Endodermal cell (in vitro differentiated cells): ENCODE measurements at regions not wholly inside any gene's neighbourhood (a gene's known extent, or its start where the extent isn't known, plus 50 kb on each side); places are given as distances from the start of the nearest gene placed in this dataset.

Experiments used
- DNase-seq: peaks from one replicate; pipeline ENCODE4 v3.0.0-alpha.2; 2017
- H3K27ac ChIP-seq: 2 replicates; pipeline ENCODE4 v1.5.1; 2013; ENCODE audit warnings: mild to moderate bottlenecking, low read depth, low read length, moderate library complexity
- H3K27me3 ChIP-seq: 2 replicates; pipeline ENCODE4 v1.6.1; 2013; ENCODE audit warnings: mild to moderate bottlenecking, low read length, moderate library complexity; ENCODE audit not compliant: insufficient read depth, control insufficient read depth, poor library complexity, severe bottlenecking
- H3K36me3 ChIP-seq: 2 replicates; pipeline ENCODE4 v1.7.0; 2013; ENCODE audit warnings: mild to moderate bottlenecking, low read length, moderate library complexity; ENCODE audit not compliant: control insufficient read depth, insufficient read depth
- H3K4me1 ChIP-seq: one replicate; pipeline ENCODE4 v1.7.0; 2013; ENCODE audit warnings: low read length; ENCODE audit not compliant: control insufficient read depth, insufficient read depth
- H3K4me3 ChIP-seq: 2 replicates; pipeline ENCODE4 v1.5.1; 2013; ENCODE audit warnings: mild to moderate bottlenecking, low read length, moderate library complexity
- H3K9ac ChIP-seq: 2 replicates; pipeline ENCODE4 v1.6.1; 2013; ENCODE audit warnings: mild to moderate bottlenecking, low read length, moderate library complexity; ENCODE audit not compliant: poor library complexity, severe bottlenecking; ENCODE audit errors: extremely low read depth
- H3K9me3 ChIP-seq: 2 replicates; pipeline ENCODE4 v1.6.1; 2013; ENCODE audit warnings: mild to moderate bottlenecking, low read length, moderate library complexity; ENCODE audit not compliant: control insufficient read depth
- H3K27ac Mint-ChIP-seq: 2 replicates; pipeline ENCODE4 v1.8.0; 2020; ENCODE audit warnings: mixed read lengths
- H3K27me3 Mint-ChIP-seq: 2 replicates; pipeline ENCODE4 v1.8.0; 2021; ENCODE audit warnings: mild to moderate bottlenecking, mixed read lengths; ENCODE audit not compliant: insufficient read depth
- H3K36me3 Mint-ChIP-seq: 2 replicates; pipeline ENCODE4 v1.8.0; 2020; ENCODE audit warnings: low read depth, mixed read lengths
- H3K4me1 Mint-ChIP-seq: 2 replicates; pipeline ENCODE4 v1.8.0; 2020; ENCODE audit warnings: mixed read lengths
- H3K4me3 Mint-ChIP-seq: 2 replicates; pipeline ENCODE4 v1.8.0; 2020; ENCODE audit warnings: mild to moderate bottlenecking, moderate library complexity, mixed read lengths
- H3K9me3 Mint-ChIP-seq: 2 replicates; pipeline ENCODE4 v1.8.0; 2020; ENCODE audit warnings: mild to moderate bottlenecking, mixed read lengths
- WGBS, 2 experiments: methylation state at CpG; one replicate each; pipeline versions ENCODE4 v1.1.5 to v1.1.7; 2013; ENCODE audit warnings: missing lambda C conversion rate in 2 of 2, mixed read lengths in 1 of 2; ENCODE audit not compliant: insufficient coverage in 1 of 2, insufficient read length in 1 of 2; 5-methylcytosine and 5-hydroxymethylcytosine counted together
- TF ChIP-seq, protein P1 (sequence below): fragments of 200-600 bp; sonication (generic); conservative IDR thresholded peaks from 2 replicates; pipeline ENCODE4 v1.5.0; 2021; ENCODE audit warnings: antibody characterized with exemption, mild to moderate bottlenecking

DNA sequence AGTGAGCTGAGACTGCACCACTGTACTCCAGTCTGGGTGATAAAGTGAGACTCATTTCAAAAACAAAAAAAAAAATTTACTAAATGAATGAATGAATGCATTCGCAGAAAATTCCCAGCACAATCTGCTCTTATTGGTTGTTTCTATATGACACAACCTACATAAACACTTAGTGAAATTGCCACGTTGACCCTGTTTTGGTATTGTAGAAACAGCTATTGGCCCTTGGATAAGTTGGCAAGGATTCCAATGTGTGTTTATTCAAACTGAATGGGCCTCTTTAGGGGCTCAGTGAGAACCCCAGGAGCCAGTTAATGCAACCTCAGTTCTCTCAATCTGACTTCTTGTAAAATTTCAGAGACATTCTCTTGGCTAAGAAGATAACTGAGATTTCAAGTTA lies 66.0 kb downstream of the HHEX start:
- TF ChIP-seq, protein P1, sequence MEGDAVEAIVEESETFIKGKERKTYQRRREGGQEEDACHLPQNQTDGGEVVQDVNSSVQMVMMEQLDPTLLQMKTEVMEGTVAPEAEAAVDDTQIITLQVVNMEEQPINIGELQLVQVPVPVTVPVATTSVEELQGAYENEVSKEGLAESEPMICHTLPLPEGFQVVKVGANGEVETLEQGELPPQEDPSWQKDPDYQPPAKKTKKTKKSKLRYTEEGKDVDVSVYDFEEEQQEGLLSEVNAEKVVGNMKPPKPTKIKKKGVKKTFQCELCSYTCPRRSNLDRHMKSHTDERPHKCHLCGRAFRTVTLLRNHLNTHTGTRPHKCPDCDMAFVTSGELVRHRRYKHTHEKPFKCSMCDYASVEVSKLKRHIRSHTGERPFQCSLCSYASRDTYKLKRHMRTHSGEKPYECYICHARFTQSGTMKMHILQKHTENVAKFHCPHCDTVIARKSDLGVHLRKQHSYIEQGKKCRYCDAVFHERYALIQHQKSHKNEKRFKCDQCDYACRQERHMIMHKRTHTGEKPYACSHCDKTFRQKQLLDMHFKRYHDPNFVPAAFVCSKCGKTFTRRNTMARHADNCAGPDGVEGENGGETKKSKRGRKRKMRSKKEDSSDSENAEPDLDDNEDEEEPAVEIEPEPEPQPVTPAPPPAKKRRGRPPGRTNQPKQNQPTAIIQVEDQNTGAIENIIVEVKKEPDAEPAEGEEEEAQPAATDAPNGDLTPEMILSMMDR: no peak
- no peaks in the 10 kb centered on the region for H3K36me3 Mint-ChIP-seq
- no peak overlapping the region for H3K4me3 ChIP-seq
- peaks cover 26% of the 10 kb centered on the region for H3K4me1 Mint-ChIP-seq
- 83 to 93% methylated on average over 2 of the region's 2 CpGs for WGBS, 2 experiments
- no peaks in the 10 kb centered on the region for H3K36me3 ChIP-seq
- no peak overlapping the region for H3K27ac ChIP-seq
- no peak overlapping the region for H3K4me3 Mint-ChIP-seq
- no peak overlapping the region for H3K9ac ChIP-seq
- DNase-seq: no peak
- H3K27me3 Mint-ChIP-seq: no peaks in the 10 kb centered on the region
- H3K9me3 Mint-ChIP-seq: no peaks in the 10 kb centered on the region
- no peak overlapping the region for H3K27ac Mint-ChIP-seq
- peaks cover 14% of the 10 kb centered on the region for H3K4me1 ChIP-seq
- no peaks in the 10 kb centered on the region for H3K27me3 ChIP-seq
- no peaks in the 10 kb centered on the region for H3K9me3 ChIP-seq

DNA sequence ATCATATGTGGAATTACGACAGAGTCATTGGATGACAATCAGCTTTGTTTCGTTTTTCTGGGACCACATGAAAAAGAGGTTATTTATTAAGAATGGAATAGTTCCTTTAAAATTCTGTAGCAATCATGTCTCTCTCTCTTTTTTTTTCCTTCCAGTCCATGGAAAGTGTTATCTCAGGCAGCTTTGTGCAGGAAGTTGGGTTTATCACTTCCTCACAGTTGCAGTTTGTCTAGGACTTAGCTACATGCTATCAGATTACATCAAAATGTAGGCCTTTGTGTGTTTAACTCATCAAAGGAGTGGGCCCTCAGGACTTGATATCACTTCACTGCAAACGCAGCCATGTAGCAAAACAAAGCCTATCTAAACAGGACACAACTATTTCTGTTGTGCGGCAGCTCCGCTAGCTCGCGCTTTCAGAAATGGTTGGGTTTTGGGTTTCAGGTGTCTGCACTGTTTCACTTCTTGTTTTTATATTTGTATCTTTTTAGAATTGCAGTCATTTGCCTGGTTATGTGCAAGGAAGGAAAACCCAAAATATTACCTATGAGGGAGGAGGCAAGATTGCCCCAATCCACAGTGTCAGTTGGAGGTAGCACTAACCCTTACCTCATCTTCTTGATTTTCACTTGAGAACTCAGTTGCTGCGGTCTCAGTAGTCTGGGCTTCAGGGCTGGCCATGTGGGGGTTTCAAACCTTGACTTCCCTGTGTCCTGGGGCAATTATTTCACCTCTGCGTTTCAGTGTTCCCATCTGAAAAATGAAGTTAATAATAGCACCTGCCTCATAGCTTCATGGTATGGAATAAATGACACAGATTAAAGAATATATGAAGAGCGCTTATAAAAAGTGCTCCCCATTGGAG lies 66.7 kb downstream of the HHEX start:
- Mint-ChIP-seq H3K36me3 (no peaks in the 10 kb centered on the region), H3K4me3 (no peak overlapping the region), H3K27ac (peak overlapping the region; percentile 40), H3K4me1 (peaks cover 26% of the 10 kb centered on the region), H3K27me3 (no peaks in the 10 kb centered on the region), H3K9me3 (no peaks in the 10 kb centered on the region)
- no peak overlapping the region for H3K27ac ChIP-seq
- no peaks in the 10 kb centered on the region for H3K27me3 ChIP-seq
- H3K9me3 ChIP-seq: no peaks in the 10 kb centered on the region
- DNase-seq: no peak
- 84% methylated on average over 3 to 10 of the region's 10 CpGs for WGBS, 2 experiments
- peak overlapping the region; percentile 39 for H3K4me3 ChIP-seq
- TF ChIP-seq, protein P1: no peak
- H3K4me1 ChIP-seq: peaks cover 14% of the 10 kb centered on the region
- H3K9ac ChIP-seq: no peak overlapping the region
- no peaks in the 10 kb centered on the region for H3K36me3 ChIP-seq

DNA sequence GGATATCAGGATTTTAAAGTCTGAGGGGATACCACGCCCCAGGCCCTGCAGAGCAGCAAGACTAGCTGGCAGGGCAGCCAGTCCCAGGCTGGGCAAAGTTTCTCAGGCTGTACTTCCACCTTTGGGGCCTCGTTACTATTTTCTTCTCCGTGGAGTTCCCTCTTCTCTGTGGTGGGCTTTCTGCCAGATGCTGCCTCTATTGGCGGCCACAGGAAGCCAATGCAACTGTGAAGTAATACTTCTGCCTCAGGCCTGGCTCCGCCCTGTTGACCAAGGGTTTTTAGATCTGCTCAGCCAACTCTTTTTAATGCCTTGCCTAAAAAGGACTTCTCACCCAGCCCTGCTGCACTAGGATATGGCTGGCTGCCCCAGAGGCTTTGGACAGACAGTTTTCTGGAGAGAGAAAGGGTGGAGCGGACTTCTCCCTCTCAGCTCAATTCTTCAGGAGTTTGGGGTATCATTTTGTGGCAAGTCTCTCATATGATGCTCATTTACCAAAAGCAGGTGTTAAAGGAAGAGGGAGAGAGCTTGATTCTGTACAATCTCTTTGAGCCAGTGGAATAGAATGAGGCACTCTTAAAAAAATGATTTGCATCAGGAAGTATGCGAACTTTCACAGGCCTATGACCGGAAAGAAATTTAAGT lies 67.4 kb downstream of the HHEX start:
- H3K36me3 Mint-ChIP-seq: no peaks in the 10 kb centered on the region

More for the DNA sequence above, 67.4 kb downstream of the HHEX start:
- Mint-ChIP-seq H3K27ac (peak overlapping the region; percentile 40), H3K9me3 (no peaks in the 10 kb centered on the region), H3K4me3 (no peak overlapping the region), H3K27me3 (no peaks in the 10 kb centered on the region), H3K4me1 (peaks cover 26% of the 10 kb centered on the region)
- TF ChIP-seq, protein P1: peak; percentile 59
- Histone ChIP-seq H3K36me3 (no peaks in the 10 kb centered on the region), H3K4me3 (no peak overlapping the region), H3K9ac (no peak overlapping the region), H3K27ac (no peak overlapping the region), H3K27me3 (no peaks in the 10 kb centered on the region), H3K9me3 (no peaks in the 10 kb centered on the region), H3K4me1 (peaks cover 14% of the 10 kb centered on the region)
- DNase-seq: peak; percentile 81
- 60 to 72% methylated on average over 5 to 8 of the region's 8 CpGs for WGBS, 2 experiments
